AG10803 (cell line): ENCODE measurements at regions not wholly inside any gene's neighbourhood (a gene's known extent, or its start where the extent isn't known, plus 50 kb on each side); places are given as distances from the start of the nearest gene placed in this dataset.

Experiments used
- DNase-seq: peaks from one replicate; pipeline ENCODE4 v3.0.0; 2010; ENCODE audit warnings: low read depth
- H3K4me3 ChIP-seq: 2 replicates; pipeline ENCODE4 v1.5.1; 2011; ENCODE audit warnings: mild to moderate bottlenecking, low read length, control low read depth
- TF ChIP-seq, protein P1 (sequence below): conservative IDR thresholded peaks from 2 replicates; pipeline ENCODE4 v1.5.1; 2011; ENCODE audit warnings: mild to moderate bottlenecking, low read length, control low read depth, inconsistent platforms

DNA sequence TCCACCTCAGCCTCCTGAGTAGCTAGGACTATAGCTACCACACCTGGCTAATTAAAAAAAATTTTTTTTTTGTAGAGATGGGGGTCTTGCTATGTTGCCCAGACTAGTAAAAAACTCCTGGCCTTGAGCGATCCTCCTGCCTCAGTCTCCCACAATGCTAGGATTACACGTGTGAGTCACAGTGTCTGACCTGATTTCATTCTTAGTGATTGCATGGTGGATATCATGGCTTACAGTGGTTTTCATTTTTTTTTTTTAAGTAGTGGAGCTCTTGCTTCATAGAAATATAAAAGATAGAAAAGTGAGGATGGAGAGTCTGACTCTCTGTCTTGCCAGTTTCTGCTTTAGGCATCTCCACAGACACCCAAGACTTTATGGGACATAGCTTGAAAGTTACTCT lies 83.6 kb downstream of the CDC42EP3 start:
- TF ChIP-seq, protein P1, sequence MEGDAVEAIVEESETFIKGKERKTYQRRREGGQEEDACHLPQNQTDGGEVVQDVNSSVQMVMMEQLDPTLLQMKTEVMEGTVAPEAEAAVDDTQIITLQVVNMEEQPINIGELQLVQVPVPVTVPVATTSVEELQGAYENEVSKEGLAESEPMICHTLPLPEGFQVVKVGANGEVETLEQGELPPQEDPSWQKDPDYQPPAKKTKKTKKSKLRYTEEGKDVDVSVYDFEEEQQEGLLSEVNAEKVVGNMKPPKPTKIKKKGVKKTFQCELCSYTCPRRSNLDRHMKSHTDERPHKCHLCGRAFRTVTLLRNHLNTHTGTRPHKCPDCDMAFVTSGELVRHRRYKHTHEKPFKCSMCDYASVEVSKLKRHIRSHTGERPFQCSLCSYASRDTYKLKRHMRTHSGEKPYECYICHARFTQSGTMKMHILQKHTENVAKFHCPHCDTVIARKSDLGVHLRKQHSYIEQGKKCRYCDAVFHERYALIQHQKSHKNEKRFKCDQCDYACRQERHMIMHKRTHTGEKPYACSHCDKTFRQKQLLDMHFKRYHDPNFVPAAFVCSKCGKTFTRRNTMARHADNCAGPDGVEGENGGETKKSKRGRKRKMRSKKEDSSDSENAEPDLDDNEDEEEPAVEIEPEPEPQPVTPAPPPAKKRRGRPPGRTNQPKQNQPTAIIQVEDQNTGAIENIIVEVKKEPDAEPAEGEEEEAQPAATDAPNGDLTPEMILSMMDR = no peak
- H3K4me3 ChIP-seq = no peak overlapping the region
- DNase-seq = no peak

DNA sequence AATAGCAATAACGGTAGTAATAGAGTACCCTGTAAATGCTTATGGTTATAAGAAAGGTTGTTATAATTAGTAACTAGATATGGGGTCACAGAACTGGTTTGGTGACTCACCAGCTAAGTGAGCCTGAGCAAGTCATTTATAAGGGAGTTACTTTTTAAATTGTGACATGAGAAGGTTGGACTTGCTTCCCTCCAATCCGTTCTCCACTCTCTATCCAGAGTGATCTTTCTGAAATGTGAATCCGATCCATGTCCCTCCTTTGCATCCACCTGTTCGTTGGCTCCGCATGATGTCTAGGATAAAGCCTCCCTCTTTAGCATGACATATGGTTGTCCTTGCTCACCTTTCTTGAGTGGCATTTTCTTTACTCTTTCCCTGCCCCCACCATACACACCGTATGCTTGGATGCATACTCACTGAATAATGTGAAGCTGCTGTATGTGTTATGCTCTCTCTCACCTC lies 83.1 kb downstream of the CDC42EP3 start:
- TF ChIP-seq, protein P1 = no peak
- DNase-seq = no peak
- no peak overlapping the region for H3K4me3 ChIP-seq

- TF ChIP-seq, protein P1 = no peak
- no peak overlapping the region for H3K4me3 ChIP-seq
- no peak for DNase-seq
These were observed 82.1 kb downstream of the CDC42EP3 start for GRCh38 chr2:37589298-37589697.

GRCh38 chr2:37590119-37590571 lies 81.3 kb downstream of the CDC42EP3 start:
- TF ChIP-seq, protein P1 = no peak
- H3K4me3 ChIP-seq = no peak overlapping the region
- peak; percentile 95 for DNase-seq
